Fibroblast of skin of right quadriceps (primary cell): ENCODE measurements at regions not wholly inside any gene's neighbourhood (a gene's known extent, or its start where the extent isn't known, plus 50 kb on each side); places are given as distances from the start of the nearest gene placed in this dataset.

ENCODE experiments used
- DNase-seq: peaks from one replicate; pipeline ENCODE4 v3.0.0-alpha.2; 2013

- DNase-seq = peak; percentile 60
These were observed 778.5 kb downstream of the MECOM start for GRCh38 chr3:168885028-168885427.

- peak; percentile 74 for DNase-seq
These were observed 779.1 kb downstream of the MECOM start for GRCh38 chr3:168884353-168884903.

GRCh38 chr3:168883145-168883544, 780.4 kb downstream of the MECOM start:
- no peak for DNase-seq

GRCh38 chr3:168881804-168882203, 781.7 kb downstream of the MECOM start:
- DNase-seq = no peak

DNA sequence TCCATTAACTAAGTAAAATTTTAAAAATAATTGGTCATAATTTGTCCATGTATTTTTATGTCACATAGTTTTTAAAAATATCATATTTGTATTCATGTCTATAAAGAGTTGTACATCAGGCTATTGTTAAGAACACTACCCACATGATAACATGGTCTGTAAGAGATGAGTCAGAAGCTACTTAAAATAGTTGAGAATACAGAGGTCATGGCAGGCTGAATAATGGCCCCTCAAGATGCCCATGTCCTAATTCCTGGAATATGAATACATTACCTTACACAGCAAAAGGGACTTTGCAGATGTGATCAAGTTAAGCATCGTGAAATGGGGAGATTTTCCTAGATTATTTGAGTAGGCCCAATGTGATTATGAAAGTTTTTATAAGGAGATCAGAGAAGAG, 782.9 kb upstream of the GOLIM4 start:
- peak; percentile 9 for DNase-seq

DNA sequence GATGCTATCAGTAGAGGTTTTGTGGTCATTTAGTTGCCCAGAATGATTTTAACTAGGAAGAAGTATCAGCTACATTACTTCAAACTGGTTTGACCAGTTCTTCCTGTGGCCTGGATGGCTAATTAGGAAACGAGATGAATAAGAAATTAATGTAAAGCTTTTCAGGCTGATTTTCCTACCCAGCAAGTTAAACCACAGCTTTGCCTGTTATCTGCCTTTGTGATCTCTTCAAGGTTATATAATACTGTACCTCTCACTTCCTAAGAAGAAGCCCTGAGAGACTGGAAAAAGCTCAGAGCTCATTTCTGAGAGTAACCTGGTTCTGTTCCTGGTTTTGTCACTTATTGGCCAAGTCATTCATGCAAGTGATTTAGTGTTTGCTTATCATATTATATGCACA, 782.2 kb upstream of the GOLIM4 start:
- no peak for DNase-seq

DNA sequence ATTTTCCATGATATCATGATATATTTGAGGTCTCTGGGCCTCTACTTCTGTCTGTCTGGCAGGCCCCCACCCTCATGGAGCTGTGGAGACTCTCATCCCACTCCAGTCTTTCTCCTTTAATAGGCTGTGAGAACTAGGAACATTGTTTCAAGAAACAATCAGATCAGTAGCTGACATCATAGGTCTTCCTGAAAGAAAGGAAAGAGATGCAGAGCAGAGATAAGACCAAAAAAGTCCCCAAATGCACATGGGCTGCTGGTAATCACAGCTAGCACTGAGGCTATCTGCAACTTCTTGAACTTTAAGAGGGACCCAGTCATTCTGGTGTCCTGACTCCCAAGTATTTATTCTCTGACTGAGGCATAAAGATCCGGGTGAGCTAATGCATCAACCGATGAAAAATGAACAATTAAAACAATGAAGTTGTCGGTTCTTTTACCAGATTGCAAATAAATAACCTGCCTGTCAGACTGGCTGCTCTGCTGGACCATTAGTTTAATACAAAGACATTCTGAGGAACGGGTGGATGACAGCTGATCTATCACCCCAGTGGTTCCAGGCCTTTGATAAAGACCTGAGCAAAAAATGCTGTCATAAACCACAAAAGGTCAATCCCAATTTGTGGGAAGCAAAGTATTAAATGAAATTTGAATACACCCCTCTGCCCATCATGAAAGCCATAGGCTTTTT, 780.8 kb upstream of the GOLIM4 start:
- DNase-seq = no peak

DNA sequence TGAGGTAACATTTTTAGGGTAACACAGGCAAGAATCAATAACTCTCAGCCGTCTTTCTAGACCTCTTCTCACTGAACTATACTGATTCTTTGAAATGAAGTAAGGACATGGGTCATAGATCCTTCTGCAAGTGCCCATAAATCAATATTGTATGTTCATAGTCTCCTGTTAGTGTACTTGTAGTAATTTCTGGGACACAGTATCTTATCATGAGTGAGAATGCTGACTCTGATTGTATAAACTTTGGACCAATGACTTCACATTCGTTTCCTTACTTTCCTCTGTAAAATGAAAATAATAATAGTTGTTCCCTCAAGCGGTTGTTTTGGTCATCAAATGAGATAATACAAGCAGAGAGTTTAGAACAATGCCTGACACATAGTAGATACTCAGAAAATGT, 777.1 kb upstream of the GOLIM4 start:
- no peak for DNase-seq

GRCh38 chr3:168870892-168871291, 775.2 kb upstream of the GOLIM4 start:
- no peak for DNase-seq

DNA sequence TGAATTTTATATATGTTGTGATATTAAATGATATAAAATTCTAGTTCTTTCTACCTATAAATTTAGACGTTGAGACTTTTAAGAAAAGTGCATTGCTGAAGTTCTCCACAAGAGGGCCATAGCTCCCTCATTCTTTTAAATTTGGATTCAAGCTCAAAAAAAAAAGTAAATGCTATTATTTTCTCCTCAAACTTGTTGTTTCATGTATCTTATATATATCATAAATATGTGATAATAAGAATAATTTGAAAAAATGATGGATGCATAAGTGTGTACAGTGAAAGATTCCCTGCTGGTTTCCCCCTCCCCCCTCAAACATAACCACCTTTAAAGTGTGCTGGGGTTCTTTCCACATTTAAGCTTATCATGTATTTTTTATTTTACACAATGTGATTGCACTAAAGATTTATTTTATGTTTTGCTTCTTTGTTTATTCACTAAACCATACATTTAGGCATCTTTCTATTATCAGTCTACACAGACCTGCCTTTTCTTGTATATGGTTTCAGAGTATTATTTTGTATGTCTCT, 769.4 kb upstream of the GOLIM4 start:
- DNase-seq = peak; percentile 21

DNA sequence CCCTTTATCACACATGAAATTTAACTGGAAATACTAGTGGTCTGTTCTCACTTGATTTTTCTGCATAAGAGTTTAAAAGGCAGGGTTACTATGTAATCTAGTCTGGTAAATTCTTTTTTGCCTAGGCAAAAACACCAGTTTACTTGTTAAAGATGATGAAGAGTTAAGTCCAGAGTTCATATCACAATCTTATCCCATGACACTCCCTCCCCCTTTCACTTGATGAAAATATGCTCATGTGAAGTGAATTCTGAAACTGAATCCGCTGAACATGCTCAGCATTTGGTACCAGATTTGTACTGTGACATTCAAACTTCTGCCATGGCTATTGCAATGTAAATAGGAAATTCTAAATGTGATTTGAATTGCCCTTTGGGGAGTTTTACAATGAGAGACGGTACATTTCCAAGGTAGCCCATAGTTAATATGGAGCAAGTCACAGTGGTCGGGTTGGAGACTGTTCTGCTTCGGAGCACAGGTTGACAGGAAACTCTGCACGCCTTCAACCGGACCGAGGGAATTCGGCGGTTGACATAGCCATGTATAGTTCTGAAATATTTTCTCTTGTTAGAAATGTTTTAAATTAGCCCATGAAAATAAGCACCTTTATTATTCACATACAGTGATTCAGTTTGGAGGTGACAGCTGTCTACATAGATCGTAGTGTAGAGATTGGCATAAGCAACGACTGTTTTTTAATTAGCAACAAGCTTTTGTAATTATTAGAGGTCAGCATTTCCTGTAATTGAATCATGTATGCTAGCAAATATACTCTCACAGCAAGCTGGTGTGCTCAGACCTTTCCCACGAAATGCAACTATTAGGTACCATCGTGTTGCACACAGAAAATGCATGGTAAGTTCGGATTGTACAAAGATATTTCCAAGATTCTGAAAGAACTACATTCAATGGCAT, 768.6 kb upstream of the GOLIM4 start:
- no peak for DNase-seq

DNA sequence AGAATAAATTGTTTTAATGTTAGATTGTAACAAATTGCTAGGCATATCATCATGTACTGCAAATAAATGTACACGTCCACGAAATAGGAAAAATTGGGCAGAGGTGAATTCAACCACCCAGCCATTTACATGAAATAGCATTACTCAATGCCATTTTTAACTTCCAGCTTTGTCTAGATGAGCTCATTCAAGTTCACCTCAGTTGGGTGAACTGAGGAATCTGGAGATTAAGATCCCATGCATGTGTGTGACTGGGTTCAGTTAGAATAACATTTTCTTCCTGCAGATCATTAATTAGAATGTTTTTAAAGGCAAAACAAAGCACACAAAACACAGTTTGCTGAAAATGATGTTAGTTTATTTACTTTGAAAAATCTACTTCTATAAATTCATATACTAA, 767.8 kb upstream of the GOLIM4 start:
- no peak for DNase-seq

- no peak for DNase-seq
These were observed 766.7 kb upstream of the GOLIM4 start for GRCh38 chr3:168862466-168862865.

DNA sequence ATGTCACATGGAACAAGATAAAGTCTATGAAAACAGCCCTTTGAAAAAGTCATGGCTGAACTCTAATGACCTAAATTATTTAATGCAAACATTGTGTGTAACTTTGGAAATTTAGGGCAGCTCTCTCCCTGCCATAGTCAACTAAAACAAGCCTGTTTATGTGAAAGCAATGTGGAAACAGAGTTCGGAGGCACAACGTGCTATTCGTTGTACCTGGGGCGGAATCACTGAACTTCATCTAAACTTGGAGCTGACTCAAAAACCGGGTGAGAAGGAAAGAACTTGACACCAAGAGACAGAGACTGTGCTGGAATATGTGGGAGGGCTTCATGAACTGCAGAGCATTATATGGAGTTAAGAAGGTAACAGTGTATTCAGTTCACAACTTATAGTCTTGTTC, 764.9 kb upstream of the GOLIM4 start:
- DNase-seq = no peak

GRCh38 chr3:168860028-168860427, 764.3 kb upstream of the GOLIM4 start:
- no peak for DNase-seq

DNA sequence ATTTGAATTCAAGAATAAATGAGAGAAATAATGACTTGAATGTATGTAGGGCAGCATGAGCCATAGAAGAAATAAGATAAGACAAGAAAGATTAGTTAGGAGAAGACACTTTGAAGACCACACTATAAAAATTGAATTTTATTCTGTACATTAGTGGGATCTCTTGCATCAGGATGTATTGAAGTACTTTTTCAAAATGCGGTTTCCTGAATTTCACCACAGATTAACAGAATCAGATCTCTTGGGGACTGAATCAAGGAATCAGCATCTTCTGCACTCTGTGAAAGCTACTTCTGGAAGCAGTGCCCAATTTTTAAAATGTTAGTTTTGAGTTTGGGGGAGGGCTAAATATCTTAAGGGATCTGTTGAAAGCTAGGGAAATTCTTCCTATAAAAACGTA, 763.9 kb upstream of the GOLIM4 start:
- DNase-seq = no peak

DNA sequence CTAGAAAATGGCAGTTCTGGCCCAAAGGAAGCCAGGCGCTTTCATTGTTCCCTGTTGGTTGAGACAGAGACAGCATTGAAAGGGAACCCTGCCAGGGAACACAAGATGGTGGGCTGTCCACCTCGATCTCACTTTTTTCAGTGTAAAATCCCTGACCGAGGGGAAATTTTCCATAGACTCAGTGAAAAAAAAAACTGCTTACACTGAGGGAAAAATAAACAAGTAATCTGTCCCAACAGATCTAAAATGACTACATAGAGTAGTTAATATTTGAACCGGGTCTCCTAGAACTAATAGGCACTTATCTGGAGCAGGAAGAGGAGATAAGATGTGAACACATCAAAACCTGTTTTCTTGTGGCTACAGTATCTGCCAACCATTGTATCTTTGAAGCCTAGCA, 763.4 kb upstream of the GOLIM4 start:
- DNase-seq = no peak

- DNase-seq = no peak
These were observed 762.6 kb upstream of the GOLIM4 start for GRCh38 chr3:168858327-168858726.

- DNase-seq = no peak
These were observed 754.4 kb upstream of the GOLIM4 start for GRCh38 chr3:168850109-168850508.

DNA sequence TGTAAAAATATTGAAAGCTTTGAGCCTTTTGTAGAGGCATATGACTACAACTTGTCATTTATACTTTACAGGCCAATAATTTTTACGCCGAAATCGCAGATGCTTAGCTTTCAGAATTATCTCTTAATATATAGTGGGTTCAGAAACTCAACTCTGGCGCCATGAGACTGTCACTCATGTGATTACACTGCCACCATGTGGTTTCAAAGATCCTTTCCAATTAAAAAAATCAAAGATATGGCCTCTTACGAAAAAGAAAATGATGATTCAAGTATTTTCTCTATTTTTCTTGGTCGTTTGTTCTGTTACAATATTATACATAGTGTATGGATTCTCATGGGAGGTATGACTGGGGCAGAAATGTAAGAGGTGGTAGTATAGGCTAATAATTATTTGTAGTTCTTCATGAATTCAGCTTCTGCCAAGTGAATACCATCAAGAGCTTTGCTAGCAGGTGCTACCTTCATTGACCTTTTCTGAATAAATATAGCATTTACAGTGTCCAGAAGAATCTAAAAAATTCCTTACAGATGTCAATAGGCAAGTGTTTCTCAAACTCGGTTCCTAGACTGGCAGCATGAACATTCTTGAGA, 751.7 kb upstream of the GOLIM4 start:
- DNase-seq = peak; percentile 38

DNA sequence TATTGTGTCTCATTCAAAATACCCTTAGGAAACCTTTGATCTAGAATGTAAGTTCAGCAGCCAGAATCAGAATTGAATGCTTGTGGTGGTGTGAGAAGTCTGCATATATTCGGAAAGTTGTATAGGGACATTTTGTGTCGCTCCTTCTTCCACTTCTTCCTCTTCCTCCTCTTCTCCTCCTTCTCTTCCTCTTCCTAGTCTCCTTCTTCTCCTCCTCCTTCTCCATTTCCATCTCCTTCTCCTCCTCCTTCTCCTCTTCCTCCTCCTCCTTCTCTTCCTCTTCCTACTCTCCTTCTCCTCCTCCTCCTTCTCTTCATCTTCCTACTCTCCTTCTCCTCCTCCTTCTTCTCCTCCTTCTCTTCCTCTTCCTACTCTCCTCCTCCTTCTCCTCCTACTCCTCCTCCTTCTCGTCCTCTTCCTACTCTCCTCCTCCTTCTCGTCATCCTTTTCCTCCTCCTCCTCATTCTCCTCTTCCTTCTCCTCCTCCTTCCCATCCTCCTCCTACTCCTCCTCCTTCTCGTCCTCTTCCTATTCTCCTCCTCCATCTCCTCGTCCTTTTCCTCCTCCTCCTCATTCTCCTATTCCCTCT, 749.3 kb upstream of the GOLIM4 start:
- DNase-seq = no peak

DNA sequence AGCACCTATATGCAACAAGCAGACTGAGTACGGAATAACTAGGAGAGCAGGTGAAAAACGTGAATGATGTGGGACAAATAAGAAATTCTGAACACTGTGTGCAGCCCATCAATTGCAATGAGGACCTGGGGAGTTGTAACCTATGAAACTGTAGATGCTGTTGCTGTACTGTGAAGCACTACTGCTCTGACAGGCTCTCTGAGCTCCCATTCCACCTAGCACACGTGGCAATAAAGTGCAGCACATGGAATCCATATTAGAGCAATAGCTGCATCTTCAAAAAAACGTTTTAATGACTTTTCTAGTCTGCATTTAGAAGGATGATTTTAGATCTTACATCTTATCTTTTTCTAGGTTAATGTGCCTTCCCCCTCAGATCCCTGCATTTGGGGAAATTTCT, 748.7 kb upstream of the GOLIM4 start:
- no peak for DNase-seq

DNA sequence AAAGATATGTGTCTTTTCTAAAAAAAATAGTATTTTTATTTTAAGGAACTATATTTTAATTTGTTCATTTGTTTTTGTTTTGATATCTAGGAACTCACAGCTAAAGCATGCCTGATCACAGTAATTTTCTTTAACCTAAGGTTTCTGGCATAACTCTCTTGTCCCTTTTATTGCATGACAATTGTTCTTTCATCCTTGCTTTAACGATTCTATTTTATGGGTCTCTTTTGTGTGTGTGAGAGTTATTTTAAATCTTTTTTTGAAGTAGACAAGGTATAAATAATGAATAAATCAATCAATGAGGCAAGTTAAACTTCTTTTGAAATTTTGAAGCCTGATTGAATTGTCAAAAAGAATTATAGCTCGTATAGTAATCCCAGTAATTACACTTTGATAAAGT, 747.8 kb upstream of the GOLIM4 start:
- DNase-seq = no peak
